ENCODE measurements at regions not wholly inside any gene's neighbourhood (a gene's known extent, or its start where the extent isn't known, plus 50 kb on each side); places are given as distances from the start of the nearest gene placed in this dataset.

DNA sequence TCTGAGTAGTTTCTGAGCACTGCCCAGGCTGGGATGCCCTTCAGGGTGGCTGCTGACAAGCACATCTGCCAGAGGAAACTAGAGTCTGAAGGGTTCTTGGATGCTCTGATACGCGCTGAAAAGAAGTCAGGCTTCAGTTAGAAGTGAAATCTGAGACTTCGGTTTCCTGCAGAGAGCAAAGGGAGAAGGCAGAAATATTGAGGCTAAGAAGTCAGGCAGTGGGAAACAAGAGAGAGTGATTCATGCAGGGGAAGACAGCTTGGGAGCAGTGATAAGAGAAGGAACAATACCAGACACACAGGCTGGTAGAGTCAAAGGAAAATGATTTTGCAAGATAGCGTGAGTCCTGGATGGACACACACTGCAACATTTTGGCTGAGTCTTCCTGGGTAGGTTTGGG, 51.0 kb upstream of the BOD1L2 start:
- Histone ChIP-seq H3K4me3 (ENCODE audit: low read length) (no peak overlapping the region), H3K27ac (ENCODE audit: low read length) (no peak overlapping the region), H3K9me2 (replicated peaks; ENCODE audit: low read length) (no peaks in the 10 kb centered on the region), H3K9me3 (ENCODE audit: low read length) (no peaks in the 10 kb centered on the region), H3K9ac (ENCODE audit: low read length) (no peak overlapping the region), H3K79me2 (ENCODE audit: low read length) (no peaks in the 10 kb centered on the region), H3K4me2 (ENCODE audit: low read length) (no peak overlapping the region), H3K36me3 (ENCODE audit: low read depth, low read length) (no peaks in the 10 kb centered on the region), H3K27me3 (ENCODE audit: low read length) (peaks cover 42% of the 10 kb centered on the region), H3F3A (ENCODE audit: low read length, unreplicated experiment) (no peaks in the 10 kb centered on the region), H4K20me1 (ENCODE audit: low read length) (no peaks in the 10 kb centered on the region), H2AFZ (ENCODE audit: low read length) (no peak overlapping the region), H3K4me1 (ENCODE audit: insufficient read depth, low read length) (no peaks in the 10 kb centered on the region)
- intact Hi-C loops (cut with micrococcal nuclease) = no loop called here
- no peak for DNase-seq
- BruUV-seq (replicated peaks) = no TSS peak
- CTCF ChIA-PET = no interaction called here
- no peak for ATAC-seq
- POLR2A ChIA-PET (ENCODE audit: unreplicated experiment) = no interaction called here
- no peak for TF ChIP-seq EZH2 (IDR thresholded peaks at IDR 0.05; ENCODE audit: low read length, unreplicated experiment)
- TF ChIP-seq, protein P1, sequence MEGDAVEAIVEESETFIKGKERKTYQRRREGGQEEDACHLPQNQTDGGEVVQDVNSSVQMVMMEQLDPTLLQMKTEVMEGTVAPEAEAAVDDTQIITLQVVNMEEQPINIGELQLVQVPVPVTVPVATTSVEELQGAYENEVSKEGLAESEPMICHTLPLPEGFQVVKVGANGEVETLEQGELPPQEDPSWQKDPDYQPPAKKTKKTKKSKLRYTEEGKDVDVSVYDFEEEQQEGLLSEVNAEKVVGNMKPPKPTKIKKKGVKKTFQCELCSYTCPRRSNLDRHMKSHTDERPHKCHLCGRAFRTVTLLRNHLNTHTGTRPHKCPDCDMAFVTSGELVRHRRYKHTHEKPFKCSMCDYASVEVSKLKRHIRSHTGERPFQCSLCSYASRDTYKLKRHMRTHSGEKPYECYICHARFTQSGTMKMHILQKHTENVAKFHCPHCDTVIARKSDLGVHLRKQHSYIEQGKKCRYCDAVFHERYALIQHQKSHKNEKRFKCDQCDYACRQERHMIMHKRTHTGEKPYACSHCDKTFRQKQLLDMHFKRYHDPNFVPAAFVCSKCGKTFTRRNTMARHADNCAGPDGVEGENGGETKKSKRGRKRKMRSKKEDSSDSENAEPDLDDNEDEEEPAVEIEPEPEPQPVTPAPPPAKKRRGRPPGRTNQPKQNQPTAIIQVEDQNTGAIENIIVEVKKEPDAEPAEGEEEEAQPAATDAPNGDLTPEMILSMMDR (conservative IDR thresholded peaks at IDR 0.05; ENCODE audit: low read depth, low read length) = no peak
- no peak for TF ChIP-seq EZH2phosphoT487 (IDR thresholded peaks at IDR 0.05; ENCODE audit: borderline replicate concordance, low read length)
